Testis (tissue), 2 donors: ENCODE measurements at regions not wholly inside any gene's neighbourhood (a gene's known extent, or its start where the extent isn't known, plus 50 kb on each side); places are given as distances from the start of the nearest gene placed in this dataset.

Source experiments
- POLR2A ChIP-seq: fragments of 450-650 bp; IDR thresholded peaks from one replicate; pipeline ENCODE4 v1.6.1; 2017; ENCODE audit warnings: antibody characterized with exemption, mild to moderate bottlenecking, moderate library complexity
- TF ChIP-seq, protein P1 (sequence below), 3 experiments: fragments of 450-650 bp in 2 of 3; fragments of 200-600 bp in 1 of 3; sonication (generic) in 1 of 3; IDR thresholded peaks; one replicate each; pipeline ENCODE4 v1.5.1; 2016 to 2019; ENCODE audit warnings: antibody characterized with exemption in 3 of 3, mild to moderate bottlenecking in 2 of 3, moderate library complexity in 1 of 3

- TF ChIP-seq, protein P1, sequence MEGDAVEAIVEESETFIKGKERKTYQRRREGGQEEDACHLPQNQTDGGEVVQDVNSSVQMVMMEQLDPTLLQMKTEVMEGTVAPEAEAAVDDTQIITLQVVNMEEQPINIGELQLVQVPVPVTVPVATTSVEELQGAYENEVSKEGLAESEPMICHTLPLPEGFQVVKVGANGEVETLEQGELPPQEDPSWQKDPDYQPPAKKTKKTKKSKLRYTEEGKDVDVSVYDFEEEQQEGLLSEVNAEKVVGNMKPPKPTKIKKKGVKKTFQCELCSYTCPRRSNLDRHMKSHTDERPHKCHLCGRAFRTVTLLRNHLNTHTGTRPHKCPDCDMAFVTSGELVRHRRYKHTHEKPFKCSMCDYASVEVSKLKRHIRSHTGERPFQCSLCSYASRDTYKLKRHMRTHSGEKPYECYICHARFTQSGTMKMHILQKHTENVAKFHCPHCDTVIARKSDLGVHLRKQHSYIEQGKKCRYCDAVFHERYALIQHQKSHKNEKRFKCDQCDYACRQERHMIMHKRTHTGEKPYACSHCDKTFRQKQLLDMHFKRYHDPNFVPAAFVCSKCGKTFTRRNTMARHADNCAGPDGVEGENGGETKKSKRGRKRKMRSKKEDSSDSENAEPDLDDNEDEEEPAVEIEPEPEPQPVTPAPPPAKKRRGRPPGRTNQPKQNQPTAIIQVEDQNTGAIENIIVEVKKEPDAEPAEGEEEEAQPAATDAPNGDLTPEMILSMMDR (IDR thresholded peaks at IDR 0.05): no peak
- TF ChIP-seq POLR2A: no peak
Observed at GRCh38 chr3:30428251-30428650, 178.2 kb upstream of the TGFBR2 start.
